GM12865 (cell line): ENCODE measurements at regions not wholly inside any gene's neighbourhood (a gene's known extent, or its start where the extent isn't known, plus 50 kb on each side); places are given as distances from the start of the nearest gene placed in this dataset.
A peak's percentile ranks its signal among the peaks of the same experiment; 100 is the strongest.

ENCODE experiments used
- DNase-seq: peaks from one replicate; pipeline ENCODE4 v3.0.0; 2010; ENCODE audit warnings: low read depth
- H3K4me3 ChIP-seq: 2 replicates; pipeline ENCODE4 v1.5.1; 2011; ENCODE audit warnings: mild to moderate bottlenecking, low read depth, low read length, control low read depth
- TF ChIP-seq, protein P1 (sequence below): IDR thresholded peaks from 2 replicates; pipeline ENCODE4 v1.5.1; 2011; ENCODE audit warnings: low read length, control low read depth, low read depth, inconsistent platforms; ENCODE audit not compliant: insufficient read depth; ENCODE audit errors: missing control alignments

DNA sequence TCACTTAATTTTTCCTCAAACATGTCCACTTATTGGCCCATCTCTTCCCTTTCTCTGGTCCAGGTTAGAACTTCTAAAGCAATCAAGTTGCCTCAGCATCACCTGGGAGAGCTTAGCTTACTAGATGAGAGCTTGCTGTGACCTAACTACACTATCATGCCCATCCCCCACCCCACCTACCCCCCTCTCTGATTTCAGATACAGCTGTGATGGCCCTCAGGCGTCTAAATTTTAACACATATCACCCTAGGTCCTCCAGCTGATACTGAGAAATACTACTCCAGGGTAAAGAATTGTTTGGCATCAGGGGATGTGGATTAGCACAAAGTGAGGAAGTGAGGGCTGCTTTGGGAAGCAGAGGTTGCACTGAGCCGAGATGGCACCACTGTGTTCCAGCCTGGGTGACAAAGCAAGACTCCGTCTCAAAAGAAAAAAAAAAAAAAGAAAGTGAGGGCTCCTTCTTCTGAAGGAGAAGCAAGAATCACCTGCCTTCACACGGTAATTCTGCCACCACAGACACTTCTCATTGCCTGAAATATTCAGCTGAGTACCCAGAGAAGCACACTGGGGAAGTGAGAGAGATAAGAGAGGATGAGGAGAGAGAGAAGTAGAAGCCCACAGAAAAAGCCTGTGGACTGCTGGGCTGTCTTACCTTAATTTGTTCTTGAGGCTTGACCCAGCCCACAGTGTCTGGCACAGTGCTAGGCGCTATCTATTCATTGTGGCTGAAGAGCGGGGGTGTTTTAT is 263.4 kb downstream of the ASXL3 start:
- TF ChIP-seq, protein P1, sequence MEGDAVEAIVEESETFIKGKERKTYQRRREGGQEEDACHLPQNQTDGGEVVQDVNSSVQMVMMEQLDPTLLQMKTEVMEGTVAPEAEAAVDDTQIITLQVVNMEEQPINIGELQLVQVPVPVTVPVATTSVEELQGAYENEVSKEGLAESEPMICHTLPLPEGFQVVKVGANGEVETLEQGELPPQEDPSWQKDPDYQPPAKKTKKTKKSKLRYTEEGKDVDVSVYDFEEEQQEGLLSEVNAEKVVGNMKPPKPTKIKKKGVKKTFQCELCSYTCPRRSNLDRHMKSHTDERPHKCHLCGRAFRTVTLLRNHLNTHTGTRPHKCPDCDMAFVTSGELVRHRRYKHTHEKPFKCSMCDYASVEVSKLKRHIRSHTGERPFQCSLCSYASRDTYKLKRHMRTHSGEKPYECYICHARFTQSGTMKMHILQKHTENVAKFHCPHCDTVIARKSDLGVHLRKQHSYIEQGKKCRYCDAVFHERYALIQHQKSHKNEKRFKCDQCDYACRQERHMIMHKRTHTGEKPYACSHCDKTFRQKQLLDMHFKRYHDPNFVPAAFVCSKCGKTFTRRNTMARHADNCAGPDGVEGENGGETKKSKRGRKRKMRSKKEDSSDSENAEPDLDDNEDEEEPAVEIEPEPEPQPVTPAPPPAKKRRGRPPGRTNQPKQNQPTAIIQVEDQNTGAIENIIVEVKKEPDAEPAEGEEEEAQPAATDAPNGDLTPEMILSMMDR = no peak
- DNase-seq = peak; percentile 39
- H3K4me3 ChIP-seq = no peak overlapping the region

DNA sequence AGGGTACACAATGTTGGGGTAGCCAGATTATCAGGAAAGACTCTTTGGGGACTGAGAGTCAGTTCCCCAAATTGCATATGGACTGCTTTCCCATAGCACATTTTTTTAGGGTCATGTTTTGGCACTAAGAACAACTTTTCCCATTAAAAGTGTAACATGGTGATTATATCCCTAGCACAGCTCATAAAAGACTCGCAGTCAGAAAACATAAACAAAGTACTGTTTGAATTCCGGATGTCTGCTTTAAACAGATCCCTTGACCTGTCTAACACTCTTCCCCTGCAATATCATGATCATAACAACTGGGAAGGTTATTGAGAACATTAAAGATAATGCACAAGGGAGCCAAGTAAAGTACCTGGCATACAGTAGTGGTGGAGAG is 262.2 kb downstream of the ASXL3 start:
- TF ChIP-seq, protein P1 = no peak
- H3K4me3 ChIP-seq = no peak overlapping the region
- no peak for DNase-seq

DNA sequence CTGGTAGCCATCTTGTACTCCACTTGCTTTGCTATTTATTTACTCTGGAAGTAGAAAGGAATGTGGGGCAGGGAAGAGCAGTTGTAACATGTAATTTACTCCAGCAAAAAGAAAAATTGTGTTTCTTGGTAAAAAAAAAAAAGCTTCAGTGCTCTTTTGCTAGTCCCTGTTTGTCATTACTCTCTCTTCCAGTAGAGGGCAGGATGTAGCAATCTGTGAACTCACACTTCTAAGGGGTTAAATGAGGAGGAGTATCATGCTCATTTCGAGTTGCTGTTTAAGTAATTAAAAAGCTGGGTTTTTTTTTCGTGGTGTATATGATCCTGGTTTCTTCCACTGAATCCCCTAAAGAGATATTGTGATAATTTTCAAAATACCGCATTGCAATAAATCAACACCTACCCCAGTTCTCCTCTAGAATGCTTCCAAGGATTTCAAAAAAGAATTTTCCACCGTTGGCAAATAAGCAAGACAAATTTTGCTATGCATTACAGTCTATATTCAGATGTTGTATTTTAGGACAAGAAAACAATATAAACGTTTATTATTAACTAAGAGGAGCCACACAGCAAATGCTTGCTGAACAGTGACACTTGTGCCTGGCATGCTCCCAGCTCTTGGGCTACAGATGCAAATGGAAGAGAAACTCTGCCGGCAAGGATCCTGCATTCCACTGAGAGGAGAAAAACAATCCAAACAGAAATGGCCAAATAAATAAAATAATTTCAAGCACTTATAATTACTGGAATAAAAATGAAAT is 261.6 kb downstream of the ASXL3 start:
- TF ChIP-seq, protein P1 = peak; percentile 78
- no peak overlapping the region for H3K4me3 ChIP-seq
- peak; percentile 82 for DNase-seq

DNA sequence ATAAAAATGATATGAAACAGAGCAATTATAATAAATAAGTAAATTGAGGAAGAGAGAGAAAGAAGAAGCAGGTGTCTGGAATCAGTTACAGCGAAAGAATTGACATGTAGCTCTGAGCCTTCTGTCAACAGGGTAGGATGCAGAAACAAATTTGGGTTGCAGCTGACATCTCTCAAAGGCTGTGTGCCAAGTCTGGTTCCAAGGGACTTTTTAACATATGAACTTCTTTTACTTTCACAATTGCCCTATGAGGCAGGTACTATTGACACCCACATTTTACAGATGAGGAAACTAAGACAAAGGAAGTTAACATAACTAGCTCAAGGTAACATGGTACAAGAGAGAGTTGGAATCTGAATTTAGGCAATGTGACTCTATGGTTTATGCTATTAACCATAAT is 260.0 kb downstream of the ASXL3 start:
- H3K4me3 ChIP-seq = no peak overlapping the region
- DNase-seq = peak; percentile 52
- TF ChIP-seq, protein P1 = no peak

DNA sequence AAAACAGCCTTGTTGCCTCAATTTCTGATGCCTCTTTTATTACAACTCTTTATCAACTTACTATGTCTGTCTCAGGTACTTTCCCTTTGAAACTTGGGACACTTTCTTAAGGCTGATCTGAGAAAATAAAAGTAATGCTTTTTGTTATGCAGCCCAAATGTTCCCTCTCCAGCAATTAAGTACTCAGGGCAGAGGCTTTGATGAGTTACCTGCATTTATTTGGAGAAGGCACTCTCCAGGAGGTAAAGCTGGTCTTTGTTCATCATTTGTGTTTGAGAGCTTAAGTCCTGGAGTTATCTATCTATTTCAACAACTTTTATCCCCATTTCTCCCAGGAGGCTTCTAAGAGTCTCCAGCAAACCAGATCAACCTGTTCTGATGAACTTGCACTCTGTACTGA is 259.2 kb downstream of the ASXL3 start:
- TF ChIP-seq, protein P1 = no peak
- DNase-seq = no peak
- H3K4me3 ChIP-seq = no peak overlapping the region

DNA sequence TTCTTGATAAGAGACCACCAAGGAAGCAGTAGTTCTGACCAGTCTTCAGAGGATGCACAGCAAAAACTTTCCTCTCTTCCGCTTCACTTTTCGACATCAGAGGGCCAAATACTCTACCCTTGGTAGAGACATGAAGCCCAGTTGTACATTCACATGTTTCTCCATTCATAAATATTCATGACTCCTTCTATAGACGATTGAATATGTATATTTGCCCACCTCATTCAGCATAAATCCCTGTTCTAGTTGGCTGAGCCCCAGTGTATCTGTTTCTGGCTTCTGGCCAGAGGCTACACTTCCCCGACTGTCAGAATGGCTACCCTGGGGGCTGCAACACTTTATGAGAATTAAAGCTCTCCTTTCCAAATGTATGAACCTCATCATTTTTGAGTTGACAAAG is 258.5 kb downstream of the ASXL3 start:
- TF ChIP-seq, protein P1 = no peak
- no peak for DNase-seq
- no peak overlapping the region for H3K4me3 ChIP-seq
